Transverse colon (tissue), 4 donors: ENCODE measurements at regions not wholly inside any gene's neighbourhood (a gene's known extent, or its start where the extent isn't known, plus 50 kb on each side); places are given as distances from the start of the nearest gene placed in this dataset.

ENCODE experiments used
- DNase-seq: peaks from one replicate; pipeline ENCODE4 v3.0.0-alpha.2; 2019
- H3K27ac ChIP-seq, 4 donors: fragments of 200-600 bp; sonication (generic); 2 replicates each; pipeline ENCODE4 v1.5.1; 2016 to 2018; ENCODE audit warnings: inconsistent platforms in 4 of 4
- H3K27me3 ChIP-seq: fragments of 200-600 bp; sonication (generic); 2 replicates; pipeline ENCODE4 v1.5.1; 2017; ENCODE audit warnings: inconsistent platforms
- H3K36me3 ChIP-seq, 4 donors: fragments of 200-600 bp; sonication (generic); 2 replicates each; pipeline ENCODE4 v1.5.1; 2017 to 2019; ENCODE audit warnings: inconsistent platforms in 4 of 4
- H3K4me1 ChIP-seq, 4 donors: fragments of 200-600 bp; sonication (generic); 2 replicates each; pipeline ENCODE4 v1.5.1; 2017 to 2020; ENCODE audit warnings: inconsistent platforms in 4 of 4
- H3K4me3 ChIP-seq, 4 donors: fragments of 200-600 bp; sonication (generic); 1 replicate in 1 of 4; 2 replicates in 3 of 4; pipeline versions ENCODE4 v1.5.1 to v1.6.1; 2017 to 2019; ENCODE audit warnings: inconsistent platforms in 4 of 4
- H3K9me3 ChIP-seq, 2 donors: fragments of 200-600 bp; sonication (generic); 2 replicates each; pipeline ENCODE4 v1.5.1; 2017 to 2019; ENCODE audit warnings: inconsistent platforms in 2 of 2
- CTCF ChIP-seq, 5 experiments: fragments of 200-600 bp in 3 of 5; fragments of 450-650 bp in 2 of 5; sonication (generic) in 3 of 5; IDR thresholded peaks; 1 replicate in 2 of 5; 2 replicates in 3 of 5; pipeline ENCODE4 v1.5.1; 2016 to 2017; ENCODE audit warnings: antibody characterized with exemption in 5 of 5, inconsistent platforms in 3 of 5, mild to moderate bottlenecking in 2 of 5, moderate library complexity in 1 of 5
- EP300 ChIP-seq: sonication (generic); formaldehyde crosslinking; IDR thresholded peaks from one replicate; pipeline ENCODE4 v1.6.1; 2017; ENCODE audit warnings: antibody characterized with exemption, low read depth
- POLR2A ChIP-seq: fragments of 450-650 bp; IDR thresholded peaks from one replicate; pipeline ENCODE4 v1.6.1; 2016; ENCODE audit warnings: antibody characterized with exemption, mild to moderate bottlenecking, moderate library complexity
- POLR2AphosphoS5 ChIP-seq, 3 donors: sonication (generic); formaldehyde crosslinking; IDR thresholded peaks; one replicate each; pipeline ENCODE4 v1.6.1; 2016; ENCODE audit warnings: antibody characterized with exemption in 3 of 3
- WGBS, 2 donors: methylation state at CpG; one replicate each; pipeline ENCODE4 v1.1.5; 2018; ENCODE audit warnings: low coverage in 1 of 2; 5-methylcytosine and 5-hydroxymethylcytosine counted together
- in situ Hi-C, 4 donors: fragments of 200-750 bp; cut with MboI; loops; one replicate each; pipeline versions ENCODE4 v1.15.0 to v1.15.1; 2017; ENCODE audit warnings: low sequenced_read_pairs in 3 of 4, low pct_ligation_motif_present in 1 of 4, low pct_unique_long_range_greater_than_20kb in 1 of 4
- intact Hi-C: fragments of 100-400 bp; cut with DNase I; formaldehyde crosslinking; loops from one replicate; pipeline ENCODE4 v1.15.1; 2023; ENCODE audit warnings: low total_unique reads

GRCh38 chr19:29121684-29122083 lies 91.3 kb downstream of the UQCRFS1 start:
- in situ Hi-C loops (no loop called here), intact Hi-C loops (no loop called here)
- no peak overlapping the region for H3K27ac ChIP-seq
- no peaks in the 10 kb centered on the region for H3K27me3 ChIP-seq
- no peaks in the 10 kb centered on the region for H3K4me1 ChIP-seq
- no peak overlapping the region for H3K4me3 ChIP-seq
- H3K36me3 ChIP-seq, result no peaks in the 10 kb centered on the region
- no peak for TF ChIP-seq CTCF (IDR thresholded peaks at IDR 0.05)
- DNase-seq, result no peak
- H3K9me3 ChIP-seq, result no peaks in the 10 kb centered on the region
- WGBS, 2 donors, result 33% methylated on average over 3 of the region's 3 CpGs; no CpG with 5 or more reads in 1 of the 2 donors

- in situ Hi-C loops (no loop called here), intact Hi-C loops (no loop called here)
- no peak for TF ChIP-seq CTCF (IDR thresholded peaks at IDR 0.05)
- no peak for TF ChIP-seq POLR2A
- no peak for TF ChIP-seq EP300
- TF ChIP-seq POLR2AphosphoS5 (IDR thresholded peaks at IDR 0.05), result no peak
- Histone ChIP-seq H3K9me3 (no peaks in the 10 kb centered on the region), H3K4me3 (no peak overlapping the region), H3K27ac (no peak overlapping the region), H3K4me1 (no peaks in the 10 kb centered on the region), H3K27me3 (no peaks in the 10 kb centered on the region), H3K36me3 (no peaks in the 10 kb centered on the region)
- WGBS, 2 donors, result 43 to 57% methylated on average over 1 to 6 of the region's 6 CpGs
- DNase-seq, result no peak
Measured at GRCh38 chr19:29120466-29120865, 92.5 kb downstream of the UQCRFS1 start.

GRCh38 chr19:29119590-29119989 lies 93.4 kb downstream of the UQCRFS1 start:
- WGBS, 2 donors, result 61% methylated on average over 8 of the region's 9 CpGs; no CpG with 5 or more reads in 1 of the 2 donors
- no peaks in the 10 kb centered on the region for H3K36me3 ChIP-seq
- no peak overlapping the region for H3K4me3 ChIP-seq
- H3K27me3 ChIP-seq, result no peaks in the 10 kb centered on the region
- in situ Hi-C loops, result no loop called here
- intact Hi-C loops, result no loop called here
- H3K9me3 ChIP-seq, result no peaks in the 10 kb centered on the region
- no peaks in the 10 kb centered on the region for H3K4me1 ChIP-seq
- no peak for DNase-seq
- no peak overlapping the region for H3K27ac ChIP-seq
- no peak for TF ChIP-seq POLR2AphosphoS5 (IDR thresholded peaks at IDR 0.05)
- no peak for TF ChIP-seq CTCF (IDR thresholded peaks at IDR 0.05)
- TF ChIP-seq POLR2A, result no peak
- no peak for TF ChIP-seq EP300

GRCh38 chr19:29118389-29118788 lies 94.6 kb downstream of the UQCRFS1 start:
- no peak overlapping the region for H3K4me3 ChIP-seq
- no peaks in the 10 kb centered on the region for H3K27me3 ChIP-seq
- DNase-seq, result no peak
- intact Hi-C loops (no loop called here), in situ Hi-C loops (no loop called here)
- no peaks in the 10 kb centered on the region for H3K9me3 ChIP-seq
- 37% methylated on average over 3 of the region's 3 CpGs; no CpG with 5 or more reads in 1 of the 2 donors for WGBS, 2 donors
- no peaks in the 10 kb centered on the region for H3K4me1 ChIP-seq
- H3K27ac ChIP-seq, result no peak overlapping the region
- H3K36me3 ChIP-seq, result no peaks in the 10 kb centered on the region
- TF ChIP-seq CTCF (IDR thresholded peaks at IDR 0.05), result no peak
- no peak for TF ChIP-seq POLR2A
- TF ChIP-seq POLR2AphosphoS5 (IDR thresholded peaks at IDR 0.05), result no peak
- TF ChIP-seq EP300, result no peak
